ENCODE measurements at regions not wholly inside any gene's neighbourhood (a gene's known extent, or its start where the extent isn't known, plus 50 kb on each side); places are given as distances from the start of the nearest gene placed in this dataset.

GRCh38 chr2:9694661-9695234, 64.0 kb upstream of the YWHAQ start:
- ChIA-PET CTCF (interaction anchor here (0.5 kb wide), 1 partner anchor 13 kb away, joined by 5 read pairs; no protein-coding TSS in a partner anchor), POLR2A (interaction anchor here (1.0 kb wide), 1 partner anchor 82 kb away, joined by 3 read pairs; no protein-coding TSS in a partner anchor)
- no peak for TF ChIP-seq TCF7L2 (IDR thresholded peaks at IDR 0.05; ENCODE audit: low read depth, low read length)
- no peak for TF ChIP-seq CTCF (IDR thresholded peaks at IDR 0.05)
- no peak for TF ChIP-seq POLR2AphosphoS5 (IDR thresholded peaks at IDR 0.05; ENCODE audit: low read depth, low read length)
- TF ChIP-seq, protein P1, sequence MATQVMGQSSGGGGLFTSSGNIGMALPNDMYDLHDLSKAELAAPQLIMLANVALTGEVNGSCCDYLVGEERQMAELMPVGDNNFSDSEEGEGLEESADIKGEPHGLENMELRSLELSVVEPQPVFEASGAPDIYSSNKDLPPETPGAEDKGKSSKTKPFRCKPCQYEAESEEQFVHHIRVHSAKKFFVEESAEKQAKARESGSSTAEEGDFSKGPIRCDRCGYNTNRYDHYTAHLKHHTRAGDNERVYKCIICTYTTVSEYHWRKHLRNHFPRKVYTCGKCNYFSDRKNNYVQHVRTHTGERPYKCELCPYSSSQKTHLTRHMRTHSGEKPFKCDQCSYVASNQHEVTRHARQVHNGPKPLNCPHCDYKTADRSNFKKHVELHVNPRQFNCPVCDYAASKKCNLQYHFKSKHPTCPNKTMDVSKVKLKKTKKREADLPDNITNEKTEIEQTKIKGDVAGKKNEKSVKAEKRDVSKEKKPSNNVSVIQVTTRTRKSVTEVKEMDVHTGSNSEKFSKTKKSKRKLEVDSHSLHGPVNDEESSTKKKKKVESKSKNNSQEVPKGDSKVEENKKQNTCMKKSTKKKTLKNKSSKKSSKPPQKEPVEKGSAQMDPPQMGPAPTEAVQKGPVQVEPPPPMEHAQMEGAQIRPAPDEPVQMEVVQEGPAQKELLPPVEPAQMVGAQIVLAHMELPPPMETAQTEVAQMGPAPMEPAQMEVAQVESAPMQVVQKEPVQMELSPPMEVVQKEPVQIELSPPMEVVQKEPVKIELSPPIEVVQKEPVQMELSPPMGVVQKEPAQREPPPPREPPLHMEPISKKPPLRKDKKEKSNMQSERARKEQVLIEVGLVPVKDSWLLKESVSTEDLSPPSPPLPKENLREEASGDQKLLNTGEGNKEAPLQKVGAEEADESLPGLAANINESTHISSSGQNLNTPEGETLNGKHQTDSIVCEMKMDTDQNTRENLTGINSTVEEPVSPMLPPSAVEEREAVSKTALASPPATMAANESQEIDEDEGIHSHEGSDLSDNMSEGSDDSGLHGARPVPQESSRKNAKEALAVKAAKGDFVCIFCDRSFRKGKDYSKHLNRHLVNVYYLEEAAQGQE (IDR thresholded peaks at IDR 0.05; ENCODE audit: insufficient read depth in 1 of 2, low read depth in 2 of 2, low read length in 1 of 2) = no peak
- no peak for TF ChIP-seq SIN3A (IDR thresholded peaks at IDR 0.05; ENCODE audit: borderline replicate concordance, insufficient read depth, low read depth, low read length)
- Histone ChIP-seq H3K27me3 (ENCODE audit: control insufficient read depth, insufficient read depth, low read length) (no peaks in the 10 kb centered on the region), H3K36me3 (ENCODE audit: control insufficient read depth, insufficient read depth, low read length) (no peaks in the 10 kb centered on the region), H3K4me1 (ENCODE audit: control insufficient read depth, insufficient read depth, low read length) (no peaks in the 10 kb centered on the region), H3K4me3 (ENCODE audit: low read depth in 2 of 2, low read length in 2 of 2) (no peak overlapping the region), H3K27ac (ENCODE audit: low read length) (no peak overlapping the region), H3K9me3 (ENCODE audit: control insufficient read depth, insufficient read depth, low read depth, low read length) (no peaks in the 10 kb centered on the region)
- intact Hi-C loops (cut with micrococcal nuclease; ENCODE audit: unreplicated experiment) (no loop called here), in situ Hi-C loops (cut with HindIII; ENCODE audit: low pct_unique_long_range_greater_than_20kb, low sequenced_read_pairs) (no loop called here)
- ATAC-seq (no peak), DNase-seq (ENCODE audit: low read depth, low spot score) (no peak)
- BruUV-seq (replicated peaks) = no TSS peak

DNA sequence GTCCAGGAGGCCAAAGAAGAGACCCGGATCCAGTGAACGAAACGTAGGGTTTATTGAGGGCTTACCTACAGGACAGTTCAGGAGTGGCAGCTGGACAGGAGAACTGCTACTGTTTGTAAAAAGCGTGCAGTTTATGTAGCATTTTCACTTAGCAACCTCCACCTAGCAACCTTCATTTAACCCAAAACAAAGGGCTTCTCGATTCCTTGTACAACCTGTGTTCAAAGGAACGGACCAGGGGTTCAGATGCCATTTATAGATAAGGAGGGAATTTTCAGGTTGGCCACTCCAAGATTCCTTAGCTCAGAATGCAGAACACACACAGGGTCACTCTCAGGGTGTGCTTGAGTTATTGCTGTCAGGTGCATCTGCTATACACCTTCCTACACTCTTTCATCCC, 65.1 kb upstream of the YWHAQ start:
- DNase-seq (ENCODE audit: low read depth, low spot score) (no peak), ATAC-seq (no peak)
- intact Hi-C loops (cut with micrococcal nuclease; ENCODE audit: unreplicated experiment) = no loop called here
- Histone ChIP-seq H3K27me3 (ENCODE audit: control insufficient read depth, insufficient read depth, low read length) (no peaks in the 10 kb centered on the region), H3K4me3 (ENCODE audit: low read depth in 2 of 2, low read length in 2 of 2) (no peak overlapping the region), H3K4me1 (ENCODE audit: control insufficient read depth, insufficient read depth, low read length) (no peaks in the 10 kb centered on the region), H3K36me3 (ENCODE audit: control insufficient read depth, insufficient read depth, low read length) (no peaks in the 10 kb centered on the region), H3K9me3 (ENCODE audit: control insufficient read depth, insufficient read depth, low read depth, low read length) (no peaks in the 10 kb centered on the region), H3K27ac (ENCODE audit: low read length) (no peak overlapping the region)
- POLR2A ChIA-PET = no interaction called here
- TF ChIP-seq POLR2AphosphoS5 (IDR thresholded peaks at IDR 0.05; ENCODE audit: low read depth, low read length) (no peak), CTCF (IDR thresholded peaks at IDR 0.05) (no peak), TCF7L2 (IDR thresholded peaks at IDR 0.05; ENCODE audit: low read depth, low read length) (no peak), SIN3A (IDR thresholded peaks at IDR 0.05; ENCODE audit: borderline replicate concordance, insufficient read depth, low read depth, low read length) (no peak)
- TF ChIP-seq, protein P1 (IDR thresholded peaks at IDR 0.05; ENCODE audit: insufficient read depth in 1 of 2, low read depth in 2 of 2, low read length in 1 of 2) = no peak
- CTCF ChIA-PET = no interaction called here
- BruUV-seq (replicated peaks) = no TSS peak
- in situ Hi-C loops (cut with HindIII; ENCODE audit: low pct_unique_long_range_greater_than_20kb, low sequenced_read_pairs) = no loop called here

All from Panc1 (cell line).